Peyer's patch (tissue), 4 donors: ENCODE measurements at regions not wholly inside any gene's neighbourhood (a gene's known extent, or its start where the extent isn't known, plus 50 kb on each side); places are given as distances from the start of the nearest gene placed in this dataset.

Source experiments
- POLR2A ChIP-seq, 2 donors: fragments of 450-650 bp; IDR thresholded peaks; one replicate each; pipeline ENCODE4 v1.5.1; 2017; ENCODE audit warnings: antibody characterized with exemption in 2 of 2, mild to moderate bottlenecking in 2 of 2, moderate library complexity in 2 of 2
- TF ChIP-seq, protein P1 (sequence below), 6 experiments: fragments of 450-650 bp in 4 of 6; fragments of 200-600 bp in 2 of 6; sonication (generic) in 1 of 6; IDR thresholded peaks; one replicate each; pipeline ENCODE4 v1.5.1; 2017 to 2019; ENCODE audit warnings: antibody characterized with exemption in 6 of 6, mild to moderate bottlenecking in 3 of 6, moderate library complexity in 1 of 6

DNA sequence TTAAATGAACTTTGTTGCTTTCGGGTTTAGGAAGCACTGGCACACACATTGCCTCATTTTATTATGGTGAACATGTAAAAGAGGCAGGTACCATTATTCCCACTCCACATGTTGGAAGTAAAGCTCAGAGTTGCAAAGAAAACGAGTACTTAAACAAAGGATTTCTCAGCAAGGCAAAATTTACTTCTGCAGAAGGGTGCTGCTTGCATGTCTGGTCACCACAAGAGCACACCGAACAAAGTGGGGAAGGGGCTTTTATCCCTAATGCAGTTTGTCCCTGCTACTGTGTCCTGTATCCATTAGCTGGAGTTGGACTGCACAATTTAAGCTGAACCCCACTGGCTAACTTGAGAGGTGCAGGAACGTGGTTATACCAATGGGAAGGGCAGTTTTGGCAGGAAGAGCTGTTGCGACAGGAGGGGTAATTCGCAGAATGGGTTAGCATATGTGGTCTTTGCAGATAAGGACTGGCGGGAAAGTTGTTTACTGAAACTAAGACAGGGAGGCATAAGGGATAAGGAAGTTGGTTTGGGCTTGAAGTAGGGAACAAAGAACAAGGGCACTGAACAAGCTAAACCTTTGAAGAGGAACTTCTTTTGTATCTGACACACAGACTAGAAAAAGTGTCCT, 545.5 kb downstream of the UQCRFS1 start:
- TF ChIP-seq, protein P1, sequence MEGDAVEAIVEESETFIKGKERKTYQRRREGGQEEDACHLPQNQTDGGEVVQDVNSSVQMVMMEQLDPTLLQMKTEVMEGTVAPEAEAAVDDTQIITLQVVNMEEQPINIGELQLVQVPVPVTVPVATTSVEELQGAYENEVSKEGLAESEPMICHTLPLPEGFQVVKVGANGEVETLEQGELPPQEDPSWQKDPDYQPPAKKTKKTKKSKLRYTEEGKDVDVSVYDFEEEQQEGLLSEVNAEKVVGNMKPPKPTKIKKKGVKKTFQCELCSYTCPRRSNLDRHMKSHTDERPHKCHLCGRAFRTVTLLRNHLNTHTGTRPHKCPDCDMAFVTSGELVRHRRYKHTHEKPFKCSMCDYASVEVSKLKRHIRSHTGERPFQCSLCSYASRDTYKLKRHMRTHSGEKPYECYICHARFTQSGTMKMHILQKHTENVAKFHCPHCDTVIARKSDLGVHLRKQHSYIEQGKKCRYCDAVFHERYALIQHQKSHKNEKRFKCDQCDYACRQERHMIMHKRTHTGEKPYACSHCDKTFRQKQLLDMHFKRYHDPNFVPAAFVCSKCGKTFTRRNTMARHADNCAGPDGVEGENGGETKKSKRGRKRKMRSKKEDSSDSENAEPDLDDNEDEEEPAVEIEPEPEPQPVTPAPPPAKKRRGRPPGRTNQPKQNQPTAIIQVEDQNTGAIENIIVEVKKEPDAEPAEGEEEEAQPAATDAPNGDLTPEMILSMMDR (IDR thresholded peaks at IDR 0.05): no peak
- TF ChIP-seq POLR2A (IDR thresholded peaks at IDR 0.05): no peak
